ENCODE measurements at regions not wholly inside any gene's neighbourhood (a gene's known extent, or its start where the extent isn't known, plus 50 kb on each side); places are given as distances from the start of the nearest gene placed in this dataset.

- TF ChIP-seq ZNF521 (tag by site-specific recombination; IDR thresholded peaks at IDR 0.05) (no peak), SP2 (tag by site-specific recombination; IDR thresholded peaks at IDR 0.05) (no peak), ZNF274 (IDR thresholded peaks at IDR 0.05; ENCODE audit: low read length) (no peak), ZNF274 (tag by site-specific recombination; IDR thresholded peaks at IDR 0.05; ENCODE audit: borderline replicate concordance) (no peak), ZEB2 (tag by site-specific recombination; IDR thresholded peaks at IDR 0.05) (no peak), ZNF311 (tag by site-specific recombination; IDR thresholded peaks at IDR 0.05; ENCODE audit: borderline replicate concordance) (no peak)
- no peak overlapping the region for H3K4me3 ChIP-seq (ENCODE audit: low read depth, low read length)
- H3K9me3 ChIP-seq (ENCODE audit: control insufficient read depth, insufficient read depth, low read depth, low read length): no peaks in the 10 kb centered on the region
- ChIA-PET POLR2A (no interaction called here), CTCF (no interaction called here)
- no peaks in the 10 kb centered on the region for H3K36me3 ChIP-seq (ENCODE audit: control insufficient read depth in 2 of 2, insufficient read depth in 1 of 2, low read length in 2 of 2)
- no peak overlapping the region for H3K27ac ChIP-seq (ENCODE audit: extremely low read depth, low read depth, low read length)
- no peaks in the 10 kb centered on the region for H3K4me1 ChIP-seq (ENCODE audit: control insufficient read depth, insufficient read depth, low read length)
Observed at GRCh38 chr12:60184096-60184495, 588.3 kb downstream of the SLC16A7 start.

GRCh38 chr12:60185060-60185459 lies 589.2 kb downstream of the SLC16A7 start:
- Histone ChIP-seq H3K27ac (ENCODE audit: extremely low read depth, low read depth, low read length) (no peak overlapping the region), H3K4me3 (ENCODE audit: low read depth, low read length) (no peak overlapping the region), H3K9me3 (ENCODE audit: control insufficient read depth, insufficient read depth, low read depth, low read length) (no peaks in the 10 kb centered on the region), H3K36me3 (ENCODE audit: control insufficient read depth in 2 of 2, insufficient read depth in 1 of 2, low read length in 2 of 2) (no peaks in the 10 kb centered on the region), H3K4me1 (ENCODE audit: control insufficient read depth, insufficient read depth, low read length) (no peaks in the 10 kb centered on the region)
- CTCF ChIA-PET: no interaction called here
- TF ChIP-seq KLF10 (tag by site-specific recombination; IDR thresholded peaks at IDR 0.05) (no peak), ZNF623 (tag by site-specific recombination; IDR thresholded peaks at IDR 0.05) (no peak), PRDM6 (tag by site-specific recombination; IDR thresholded peaks at IDR 0.05) (no peak), GLIS2 (tag by site-specific recombination; IDR thresholded peaks at IDR 0.05) (no peak), SETDB1 (IDR thresholded peaks at IDR 0.05; ENCODE audit: insufficient read length, low read length) (no peak), BCL11A (tag by site-specific recombination; IDR thresholded peaks at IDR 0.05; ENCODE audit: low read depth) (no peak), SCRT1 (tag by site-specific recombination; IDR thresholded peaks at IDR 0.05; ENCODE audit: borderline replicate concordance) (no peak), ZNF24 (tag by site-specific recombination; IDR thresholded peaks at IDR 0.05) (no peak), ZSCAN16 (tag by site-specific recombination; IDR thresholded peaks at IDR 0.05) (no peak), ZNF555 (tag by site-specific recombination; conservative IDR thresholded peaks at IDR 0.05) (no peak), ZNF449 (tag by site-specific recombination; IDR thresholded peaks at IDR 0.05) (no peak), BCL6B (tag by site-specific recombination; IDR thresholded peaks at IDR 0.05) (no peak), ZNF114 (tag by site-specific recombination; IDR thresholded peaks at IDR 0.05) (no peak), PATZ1 (tag by site-specific recombination; IDR thresholded peaks at IDR 0.05) (no peak), CTCF (tag by site-specific recombination; IDR thresholded peaks at IDR 0.05) (no peak)
- POLR2A ChIA-PET: no interaction called here

All from HEK293 (cell line).